Kidney capillary endothelial cell (primary cell): ENCODE measurements at regions not wholly inside any gene's neighbourhood (a gene's known extent, or its start where the extent isn't known, plus 50 kb on each side); places are given as distances from the start of the nearest gene placed in this dataset.
"Not testable (repeated sequence)": the region's sequence is repeated elsewhere in the genome, so short reads cannot be mapped to it uniquely, and the experiment has no call there.

ENCODE experiments used
- DNase-seq: peaks from one replicate; pipeline ENCODE4 v3.0.0-alpha.2; 2018; ENCODE audit warnings: low spot score

DNA sequence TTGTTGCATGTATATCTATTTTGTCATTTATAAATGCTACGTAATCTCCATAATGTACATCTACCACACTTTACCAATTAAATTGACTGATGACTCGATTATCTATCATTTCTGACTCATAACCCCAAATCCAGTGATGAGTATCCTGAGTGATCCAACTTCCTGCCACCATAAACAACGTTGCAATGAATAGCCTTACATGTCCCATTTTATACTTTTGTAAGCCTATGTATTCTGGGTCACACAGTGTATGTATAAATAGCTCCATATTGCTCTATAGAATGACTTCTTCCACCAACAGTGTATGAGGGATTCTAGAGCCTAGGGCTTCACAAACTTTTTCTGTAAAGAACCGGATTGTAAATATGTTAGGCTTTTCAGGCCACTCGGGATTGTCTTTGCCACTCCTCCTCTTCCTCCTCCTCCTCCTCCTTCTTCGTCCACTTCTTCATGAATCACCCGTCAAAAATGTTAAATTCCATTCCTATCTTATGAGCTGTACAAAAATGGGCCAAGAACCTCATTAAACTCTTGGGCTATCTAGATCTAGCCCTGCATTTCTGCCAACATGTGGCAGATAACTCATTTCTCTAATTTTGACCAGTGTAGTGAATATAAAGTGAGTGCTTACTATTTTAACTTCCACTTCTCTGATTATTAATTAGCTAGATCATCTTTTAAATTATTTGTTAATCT lies 672.2 kb upstream of the AMOT start:
- peak; percentile 22 for DNase-seq

DNA sequence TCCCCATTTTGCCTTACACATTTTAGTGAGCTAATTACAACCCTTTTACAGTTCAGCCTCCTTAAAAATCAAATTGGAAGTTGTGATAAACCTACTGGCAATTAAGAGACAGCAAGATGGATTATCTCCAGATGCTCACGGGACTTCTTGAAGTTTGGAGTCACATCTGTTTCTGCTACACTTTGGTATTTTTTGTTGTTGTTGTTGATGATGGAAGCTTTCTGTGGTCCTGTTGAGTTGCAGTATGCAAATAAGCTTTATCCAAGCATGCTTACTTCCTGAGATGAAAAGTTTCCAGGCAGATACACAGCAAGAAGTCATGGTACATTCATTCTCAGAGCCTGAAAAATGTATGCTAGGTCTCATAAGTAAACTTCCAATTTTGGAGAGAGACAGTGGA lies 670.0 kb upstream of the AMOT start:
- DNase-seq = no peak

DNA sequence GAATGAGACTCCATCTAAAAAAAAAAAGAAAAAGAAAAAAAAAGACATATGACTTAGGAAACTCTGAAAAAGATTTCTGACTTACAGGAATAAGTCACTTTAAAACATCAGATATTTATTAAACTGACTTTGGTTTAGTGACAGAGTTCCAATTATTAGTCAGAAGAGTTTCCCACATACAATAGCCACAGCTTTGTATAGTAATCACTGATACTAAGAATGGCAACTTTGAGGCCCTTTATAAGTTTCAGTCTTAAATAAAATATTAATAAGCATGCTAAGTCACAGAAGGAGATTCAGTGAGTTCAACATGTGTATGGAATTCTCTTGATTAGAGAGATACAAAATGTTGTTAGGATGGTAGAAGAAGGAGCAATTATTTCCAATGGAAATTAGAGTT lies 652.3 kb upstream of the AMOT start:
- DNase-seq = no peak

DNA sequence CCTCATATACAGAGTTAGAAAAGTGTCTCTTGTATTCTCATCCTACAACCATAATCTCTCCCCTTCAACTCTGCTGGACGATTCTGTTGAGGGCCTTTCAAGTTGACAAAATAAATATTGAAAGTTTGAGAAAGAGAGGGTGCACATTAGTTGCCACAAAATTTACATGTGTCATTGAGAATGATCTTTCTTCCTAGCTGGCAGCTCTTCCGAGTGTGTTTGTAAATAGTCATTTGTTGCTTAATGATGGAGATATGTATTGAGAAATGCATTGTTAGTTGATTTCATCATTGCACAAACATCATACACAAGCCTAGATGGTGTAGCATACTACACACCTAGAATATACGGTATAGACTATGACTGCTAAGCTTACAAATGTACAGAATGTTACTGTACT lies 632.8 kb upstream of the AMOT start:
- DNase-seq = no peak

DNA sequence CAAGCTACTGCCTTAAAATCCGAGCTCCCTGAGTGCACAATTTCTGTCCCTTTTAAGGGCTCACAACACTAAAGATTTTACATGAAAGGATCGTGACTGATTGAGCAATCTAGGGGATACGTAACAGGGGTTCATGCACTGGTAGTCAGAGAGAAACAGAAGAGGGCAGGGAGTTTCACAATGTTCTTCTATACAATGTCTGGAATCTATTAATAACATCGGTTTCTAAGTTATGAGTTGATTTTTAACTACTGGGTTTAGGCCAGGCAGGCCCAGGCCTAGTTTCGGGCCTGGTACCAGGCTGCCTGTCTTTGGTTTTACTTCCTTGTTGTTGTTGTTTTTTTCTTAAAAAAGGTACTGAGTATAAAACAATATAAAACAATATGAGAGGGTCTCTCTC lies 632.4 kb upstream of the AMOT start:
- not testable (repeated sequence) for DNase-seq

DNA sequence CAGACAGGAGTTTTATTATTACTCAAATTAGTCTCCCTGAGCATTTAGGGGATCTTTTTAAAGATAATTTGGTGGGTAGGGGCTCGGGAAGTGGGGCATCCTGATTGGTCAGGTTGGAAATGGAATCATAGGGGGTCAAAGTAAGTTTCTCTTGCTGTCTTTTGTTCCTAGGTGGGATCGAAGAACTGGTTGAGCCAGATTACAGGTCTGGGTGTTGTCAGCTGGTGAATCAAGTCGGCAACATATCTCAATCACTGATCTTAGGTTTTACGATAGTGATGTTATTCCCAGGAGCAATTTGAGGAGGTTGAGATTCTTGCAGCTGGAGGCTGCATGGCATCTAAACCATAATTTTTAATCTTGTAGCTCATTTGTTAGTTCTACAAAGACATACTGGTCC lies 629.5 kb upstream of the AMOT start:
- DNase-seq = no peak

DNA sequence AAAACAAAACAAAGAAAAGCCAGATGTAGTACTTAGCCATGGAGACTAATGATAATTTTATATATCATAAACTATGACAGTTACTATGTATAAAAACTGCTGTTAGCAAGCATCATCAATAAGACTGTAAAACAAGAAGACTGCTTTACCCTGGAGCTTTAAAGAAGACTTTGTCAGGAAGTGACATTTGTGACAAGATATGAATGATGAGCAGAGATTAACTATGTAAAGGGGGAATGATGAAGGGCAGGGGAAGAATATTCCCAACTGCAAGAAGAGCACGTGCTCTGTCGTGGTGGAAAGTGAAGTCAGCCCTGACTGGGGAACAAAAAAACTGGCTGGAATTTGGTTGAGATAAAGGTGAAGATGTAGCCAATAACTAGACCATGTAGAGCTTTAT lies 617.1 kb upstream of the AMOT start:
- no peak for DNase-seq

DNA sequence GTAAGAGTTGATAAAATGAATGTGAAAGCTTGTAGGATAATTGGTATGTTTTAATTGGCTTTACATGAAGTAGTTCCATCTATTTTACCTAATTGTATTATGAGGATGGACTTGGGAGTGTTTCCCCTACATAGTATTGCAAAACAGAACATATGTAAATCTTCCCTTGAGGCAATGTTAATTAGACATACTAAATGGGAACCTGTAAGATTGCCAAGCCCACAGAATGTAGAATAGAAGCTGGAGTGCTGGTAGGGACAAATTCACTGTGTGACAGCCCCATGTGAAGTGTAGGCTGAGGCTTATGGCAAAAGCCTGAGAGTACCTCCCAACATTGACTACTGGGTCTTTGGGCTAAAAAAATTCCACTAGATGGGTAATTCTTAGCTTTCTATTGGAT lies 615.0 kb upstream of the AMOT start:
- no peak for DNase-seq

DNA sequence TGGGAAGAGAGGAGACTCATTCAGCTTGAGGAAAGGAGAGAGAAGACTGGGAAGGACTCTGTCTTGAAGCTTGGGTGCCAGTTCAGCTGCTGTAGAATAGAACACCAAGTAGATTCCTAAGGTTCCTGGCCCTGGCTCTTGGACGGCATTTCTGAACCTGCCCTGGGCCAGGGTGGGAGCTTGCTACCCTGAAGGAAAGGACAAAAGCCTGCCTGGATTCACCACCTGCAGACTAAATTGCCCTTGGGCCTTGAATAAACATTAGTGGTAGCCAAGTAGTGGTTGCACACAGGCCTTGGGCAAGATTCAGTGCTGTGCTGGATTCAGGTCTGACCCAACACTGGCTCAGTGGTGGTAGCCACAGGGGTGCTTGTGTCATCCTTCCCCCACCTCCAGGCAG lies 588.4 kb upstream of the AMOT start:
- no peak for DNase-seq

DNA sequence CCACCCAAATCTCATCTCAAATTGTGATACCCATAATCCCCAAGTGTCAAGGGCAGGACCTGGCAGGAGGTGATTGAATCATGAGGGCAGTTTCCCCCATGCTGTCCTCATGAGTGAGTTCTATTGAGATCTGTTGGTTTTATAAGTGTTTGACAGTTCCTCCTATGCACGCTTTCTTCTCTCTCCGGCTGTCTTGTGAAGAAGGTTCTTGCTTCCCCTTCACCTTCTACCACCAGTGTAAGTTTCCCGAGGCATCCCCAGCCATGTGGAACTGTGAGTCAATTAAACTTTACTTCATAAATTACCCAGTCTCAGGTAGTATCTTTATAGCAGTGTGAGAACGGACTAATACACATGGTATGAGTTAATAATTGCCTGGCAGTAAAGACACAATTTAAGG lies 581.7 kb upstream of the AMOT start:
- no peak for DNase-seq

DNA sequence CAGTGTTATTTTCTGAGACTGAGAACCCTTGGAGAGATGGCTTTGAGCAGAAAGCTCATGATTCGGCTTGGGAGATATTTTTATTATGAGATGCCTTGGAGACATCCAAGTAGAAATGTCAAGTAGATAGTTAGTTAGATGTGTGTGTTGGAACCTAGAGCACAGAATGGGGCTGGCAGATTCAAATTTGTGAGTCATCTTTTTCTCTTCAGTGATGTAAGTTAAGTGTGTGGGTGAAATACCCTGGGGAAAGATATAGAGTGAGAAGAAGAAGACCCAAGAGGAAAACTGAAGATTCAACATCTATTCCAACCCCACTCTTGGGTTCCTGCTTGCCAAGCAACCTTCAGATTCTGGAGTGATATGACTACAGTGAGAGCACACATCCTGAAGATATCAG lies 580.8 kb upstream of the AMOT start:
- no peak for DNase-seq

DNA sequence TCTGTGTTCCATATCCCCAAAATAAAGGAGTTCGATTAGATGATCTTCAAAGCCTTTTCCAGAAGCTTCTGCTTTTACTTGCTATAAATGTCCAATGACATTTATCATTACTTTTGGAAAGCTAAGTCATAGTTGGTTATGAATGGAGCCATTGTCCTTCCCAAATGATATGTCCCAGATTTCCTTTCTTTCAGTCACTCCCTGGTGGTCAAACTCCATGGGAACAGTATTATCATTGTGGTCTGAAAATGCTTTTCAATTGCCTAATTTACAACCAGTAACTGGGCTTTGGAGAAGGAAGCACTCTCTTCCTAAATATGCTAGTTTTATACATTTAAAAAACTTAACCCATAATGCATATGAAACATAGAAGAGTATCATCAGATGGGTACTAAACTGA lies 571.5 kb upstream of the AMOT start:
- no peak for DNase-seq

DNA sequence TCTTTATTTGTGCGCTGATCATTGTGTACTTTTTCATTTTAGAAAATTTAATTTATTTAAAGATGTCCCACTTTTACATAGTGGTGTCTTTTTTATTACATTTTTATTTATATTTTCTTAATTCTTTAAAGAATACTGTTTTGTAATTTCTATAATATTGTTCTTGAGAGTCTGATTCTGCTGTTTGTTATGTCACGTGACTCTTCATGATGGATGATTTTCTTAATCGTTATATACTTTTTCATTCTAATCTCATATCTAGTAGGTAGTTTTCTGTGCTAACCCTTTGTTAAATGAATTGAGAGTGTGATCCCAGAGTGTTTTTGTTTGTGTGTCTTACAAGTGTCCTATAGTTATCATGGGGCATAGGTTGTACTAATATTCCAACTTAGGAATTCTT lies 568.2 kb upstream of the AMOT start:
- no peak for DNase-seq

DNA sequence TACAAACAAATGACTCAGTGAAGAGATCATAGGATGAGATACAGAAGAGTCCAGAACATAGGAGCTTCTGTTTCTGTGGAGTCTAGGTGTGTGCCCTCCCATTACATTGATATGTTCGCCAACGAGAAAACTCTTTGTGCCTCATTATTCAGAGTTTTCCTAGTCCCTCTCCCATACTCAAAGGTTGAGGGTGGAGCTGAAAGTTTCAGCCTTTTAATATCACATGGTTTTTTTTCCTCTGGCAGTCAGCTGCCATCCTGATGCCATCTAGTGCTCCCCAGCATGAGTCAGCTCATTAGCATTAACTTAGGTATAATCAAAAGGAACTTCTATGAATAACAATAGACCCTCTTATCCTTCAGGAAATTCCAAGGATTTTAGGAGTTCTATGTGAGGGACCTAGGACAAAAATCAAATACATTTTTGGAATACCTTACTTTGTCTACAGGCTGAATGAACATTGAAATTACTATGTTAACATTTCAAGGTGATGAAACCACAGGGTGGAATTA lies 559.6 kb upstream of the AMOT start:
- DNase-seq = peak; percentile 34

DNA sequence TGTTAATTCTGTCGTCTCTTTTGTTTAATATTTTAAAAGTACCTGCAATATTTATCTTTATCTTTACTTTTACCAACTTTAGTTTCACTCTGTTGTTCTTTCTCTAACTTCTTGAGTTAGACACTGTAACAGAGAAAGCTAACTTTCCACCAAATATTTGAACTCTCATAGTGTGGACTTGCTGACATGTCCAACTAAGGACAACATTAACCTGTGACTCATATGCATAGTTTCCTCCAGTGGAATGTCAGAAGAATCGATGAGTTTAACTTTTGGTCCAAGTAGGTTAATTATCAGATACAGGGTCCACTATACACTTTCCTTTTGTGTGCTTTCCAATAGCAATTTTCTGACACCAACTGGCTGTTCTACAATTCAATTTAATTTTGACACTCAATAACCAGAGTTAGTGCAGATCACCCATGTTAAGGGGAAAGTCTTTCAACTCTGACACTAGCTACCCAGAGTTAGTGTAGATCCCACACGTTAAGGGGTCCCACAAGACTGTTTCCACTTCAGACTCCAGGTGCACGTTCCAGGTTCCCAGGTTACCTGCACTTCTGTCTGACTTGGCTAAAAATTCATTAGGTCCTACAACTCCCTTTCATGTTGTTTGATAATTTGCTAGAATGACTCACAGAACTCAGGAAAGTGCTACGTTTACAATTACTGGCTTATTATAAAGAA lies 559.0 kb upstream of the AMOT start:
- peak; percentile 13 for DNase-seq

DNA sequence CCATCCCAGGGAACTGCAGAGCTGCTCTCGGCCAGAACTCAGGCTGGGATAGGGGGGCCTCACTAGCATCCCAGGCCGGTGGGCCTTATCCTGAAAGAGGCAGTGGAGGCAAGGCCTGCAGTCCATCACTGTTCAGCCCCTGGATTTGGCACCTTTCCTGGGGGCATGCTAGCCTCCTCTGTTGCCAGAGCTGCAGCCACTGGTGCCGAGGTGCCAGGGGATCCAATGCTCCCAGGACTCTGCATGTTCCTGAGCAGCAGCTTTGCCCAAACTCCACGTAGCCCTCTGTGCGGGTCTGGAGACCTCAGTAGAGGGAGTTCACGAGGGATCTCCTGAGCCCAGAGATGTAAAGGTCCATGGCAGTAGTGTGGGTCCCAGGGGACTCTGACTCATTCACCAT lies 551.7 kb upstream of the AMOT start:
- no peak for DNase-seq

DNA sequence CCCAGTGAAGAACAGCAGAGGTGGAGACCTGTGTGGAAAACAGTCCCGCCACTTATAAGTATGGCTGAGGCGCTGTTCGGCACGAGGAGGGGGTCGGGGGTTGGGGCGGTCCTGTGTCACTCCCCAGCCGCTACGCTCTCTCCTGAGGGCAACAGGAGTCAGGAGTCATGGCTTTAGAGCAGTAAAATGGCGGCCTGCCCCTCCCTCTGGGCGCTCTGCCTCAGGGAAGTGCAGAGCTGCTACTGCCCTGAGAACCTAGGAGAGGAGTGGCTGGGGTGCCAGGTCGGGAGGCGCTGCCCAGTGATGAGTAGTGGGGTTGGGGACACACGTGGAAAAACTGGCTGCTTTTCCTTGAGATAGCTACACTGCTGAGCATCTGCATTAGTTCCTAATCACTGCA lies 551.2 kb upstream of the AMOT start:
- no peak for DNase-seq

DNA sequence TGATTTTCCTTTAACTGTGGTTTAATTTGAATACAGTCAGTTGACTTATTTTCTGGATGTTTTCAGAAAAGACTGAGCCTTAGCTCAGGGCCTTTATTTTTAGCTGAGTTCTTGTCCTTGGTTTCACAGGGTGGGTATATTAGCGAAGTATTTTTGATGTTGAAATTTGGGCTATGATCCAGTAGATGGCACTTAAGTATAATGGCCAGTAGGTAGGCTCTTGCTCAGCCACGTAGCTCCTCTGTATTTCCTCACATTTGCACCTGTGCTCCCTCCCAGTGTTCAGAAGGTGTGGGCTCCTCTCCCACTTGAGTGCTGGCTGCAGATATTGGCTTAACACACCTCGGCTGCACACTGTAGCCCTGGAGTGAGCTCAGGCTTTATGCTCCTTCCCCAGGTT lies 549.9 kb upstream of the AMOT start:
- DNase-seq = no peak

DNA sequence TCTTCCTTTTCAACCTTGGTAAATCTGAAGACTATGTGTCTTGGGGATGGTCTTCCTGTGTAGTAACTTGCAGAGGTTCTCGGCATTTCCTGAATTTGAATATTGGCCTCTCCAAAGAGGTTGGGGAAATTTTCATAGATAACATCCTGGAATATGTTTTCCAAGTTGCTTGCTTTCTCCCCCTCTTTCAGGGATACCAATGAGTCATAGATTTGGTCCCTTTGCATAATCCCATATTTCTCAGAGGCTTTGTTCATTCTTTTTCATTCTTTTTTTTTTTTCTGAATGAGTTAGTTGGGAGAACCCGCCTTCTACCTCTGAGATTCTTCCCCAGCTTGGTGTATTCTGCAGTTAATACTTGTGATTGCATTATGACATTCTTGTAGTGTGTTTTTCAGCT lies 549.2 kb upstream of the AMOT start:
- DNase-seq = no peak

DNA sequence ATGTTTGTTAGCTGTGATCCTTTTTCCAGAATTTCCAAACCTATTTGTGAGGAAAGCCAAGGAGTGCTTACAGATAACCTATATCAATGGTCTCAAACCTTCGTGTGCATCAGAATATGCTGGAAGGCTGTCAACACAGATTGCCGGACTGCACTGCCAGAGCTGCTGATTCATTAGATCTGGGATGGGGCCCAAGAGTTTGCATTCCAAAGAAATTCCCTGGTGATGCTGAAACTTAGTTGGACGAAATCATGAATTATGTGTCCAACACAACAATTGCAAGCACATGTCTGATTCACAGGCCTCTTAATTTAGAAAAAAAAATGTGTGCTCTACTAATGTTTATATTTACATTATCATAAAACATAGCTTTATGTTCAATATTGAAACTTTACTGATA lies 544.0 kb upstream of the AMOT start:
- no peak for DNase-seq

DNA sequence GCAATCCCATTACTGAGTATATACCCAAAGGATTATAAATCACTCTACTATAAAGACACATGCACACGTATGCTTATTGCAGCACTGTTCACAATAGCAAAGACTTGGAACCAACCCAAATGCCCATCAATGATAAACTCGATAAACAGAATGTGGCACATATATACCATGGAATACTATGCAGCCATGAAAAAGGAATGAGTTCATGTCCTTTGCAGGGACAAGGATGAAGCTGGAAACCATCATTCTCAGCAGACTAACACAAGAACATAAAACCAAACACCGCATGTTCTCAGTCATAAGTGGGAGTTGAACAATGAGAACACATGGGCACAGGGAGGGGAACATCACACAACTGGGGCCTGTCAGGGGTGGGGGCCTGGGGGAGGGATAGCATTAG lies 532.8 kb upstream of the AMOT start:
- not testable (repeated sequence) for DNase-seq

DNA sequence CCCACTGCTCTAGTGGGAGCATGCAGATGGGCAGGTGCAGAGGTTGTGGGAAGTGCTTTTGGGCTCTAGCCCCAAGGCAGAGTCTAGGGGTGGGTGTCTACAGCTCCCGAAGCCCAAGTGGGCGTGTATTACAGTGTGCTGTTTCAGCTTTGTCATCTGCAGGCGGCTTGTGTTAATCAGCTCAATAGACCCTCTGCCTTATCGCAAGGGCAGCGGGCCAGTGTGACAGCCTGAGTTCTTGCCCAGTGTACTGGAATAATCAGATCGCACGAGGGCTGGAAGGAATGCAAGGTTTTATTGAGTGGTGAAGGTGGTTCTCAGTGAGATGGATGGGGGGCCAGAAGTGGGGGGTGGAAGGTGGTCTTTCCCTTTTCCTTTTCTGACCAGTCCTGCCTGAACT lies 529.4 kb upstream of the AMOT start:
- DNase-seq = no peak

DNA sequence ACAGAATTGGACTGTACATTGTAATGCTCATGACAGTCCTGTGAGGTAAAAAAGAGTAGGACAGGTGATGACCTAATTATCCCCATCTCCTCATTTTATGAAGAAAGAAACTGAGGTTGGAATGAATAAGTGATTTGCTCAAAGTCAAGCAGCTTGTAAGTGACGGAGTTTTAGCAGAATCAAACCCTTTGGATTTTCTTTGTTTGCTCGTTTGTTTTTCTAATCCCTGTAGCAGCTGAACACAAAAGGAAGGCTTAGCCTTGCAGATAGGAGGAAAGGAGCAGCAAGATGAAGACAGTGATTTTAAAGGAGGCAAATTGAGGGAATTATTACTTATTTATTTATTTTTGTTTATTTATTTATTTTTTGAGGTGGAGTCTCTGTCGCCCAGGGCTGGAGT lies 528.4 kb upstream of the AMOT start:
- no peak for DNase-seq

DNA sequence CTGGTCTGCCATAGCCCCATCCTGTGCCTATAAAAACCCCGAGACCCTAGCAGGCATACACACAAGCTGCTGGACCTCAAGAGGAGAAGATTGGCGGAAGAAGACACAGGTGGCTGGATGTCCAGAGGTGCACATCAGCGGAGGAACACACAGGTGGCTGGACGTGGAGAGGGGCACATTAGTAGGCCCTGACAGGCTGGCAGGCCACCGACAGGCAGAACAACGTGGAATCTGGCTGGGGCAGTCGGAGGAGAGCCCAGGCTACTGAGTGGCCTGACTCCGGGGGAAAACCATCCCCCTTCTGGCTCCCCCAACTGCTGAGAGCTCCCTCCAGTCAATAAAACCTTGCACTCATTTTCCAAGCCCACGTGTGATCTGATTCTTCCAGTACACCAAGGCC lies 512.5 kb upstream of the AMOT start:
- no peak for DNase-seq
